ENCODE measurements at regions not wholly inside any gene's neighbourhood (a gene's known extent, or its start where the extent isn't known, plus 50 kb on each side); places are given as distances from the start of the nearest gene placed in this dataset.

- Histone ChIP-seq H3K4me1 (no peaks in the 10 kb centered on the region), H3K27ac (no peak overlapping the region), H3K27me3 (no peaks in the 10 kb centered on the region), H3K4me3 (no peak overlapping the region), H3K9me3 (no peaks in the 10 kb centered on the region), H3K36me3 (no peaks in the 10 kb centered on the region)
- no peak for DNase-seq (ENCODE audit: low spot score)
- TF ChIP-seq, protein P1, sequence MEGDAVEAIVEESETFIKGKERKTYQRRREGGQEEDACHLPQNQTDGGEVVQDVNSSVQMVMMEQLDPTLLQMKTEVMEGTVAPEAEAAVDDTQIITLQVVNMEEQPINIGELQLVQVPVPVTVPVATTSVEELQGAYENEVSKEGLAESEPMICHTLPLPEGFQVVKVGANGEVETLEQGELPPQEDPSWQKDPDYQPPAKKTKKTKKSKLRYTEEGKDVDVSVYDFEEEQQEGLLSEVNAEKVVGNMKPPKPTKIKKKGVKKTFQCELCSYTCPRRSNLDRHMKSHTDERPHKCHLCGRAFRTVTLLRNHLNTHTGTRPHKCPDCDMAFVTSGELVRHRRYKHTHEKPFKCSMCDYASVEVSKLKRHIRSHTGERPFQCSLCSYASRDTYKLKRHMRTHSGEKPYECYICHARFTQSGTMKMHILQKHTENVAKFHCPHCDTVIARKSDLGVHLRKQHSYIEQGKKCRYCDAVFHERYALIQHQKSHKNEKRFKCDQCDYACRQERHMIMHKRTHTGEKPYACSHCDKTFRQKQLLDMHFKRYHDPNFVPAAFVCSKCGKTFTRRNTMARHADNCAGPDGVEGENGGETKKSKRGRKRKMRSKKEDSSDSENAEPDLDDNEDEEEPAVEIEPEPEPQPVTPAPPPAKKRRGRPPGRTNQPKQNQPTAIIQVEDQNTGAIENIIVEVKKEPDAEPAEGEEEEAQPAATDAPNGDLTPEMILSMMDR (IDR thresholded peaks at IDR 0.05) = no peak
Measured at GRCh38 chr2:198720266-198720665, 737.5 kb downstream of the SATB2 start.

DNA sequence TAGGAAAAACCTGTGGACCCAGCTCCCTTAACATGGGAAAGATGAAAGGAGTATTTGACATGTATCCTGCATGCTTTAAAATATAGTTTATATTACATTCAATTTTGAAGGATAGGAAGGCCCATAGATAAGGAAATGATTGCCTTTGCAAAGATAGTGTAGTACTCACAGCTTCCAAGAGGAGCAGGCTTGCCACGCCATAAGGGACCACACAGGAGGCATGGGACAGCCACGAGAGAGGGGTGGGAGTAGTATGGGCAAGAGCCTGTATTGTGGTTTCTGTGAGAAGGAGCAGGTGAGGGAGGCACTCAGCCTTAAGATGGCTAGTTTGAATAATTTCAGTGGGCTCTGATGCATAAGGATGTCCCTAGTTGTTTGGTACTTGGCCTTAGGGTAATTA, 740.3 kb downstream of the SATB2 start:
- no peak for DNase-seq (ENCODE audit: low spot score)
- Histone ChIP-seq H3K27me3 (no peaks in the 10 kb centered on the region), H3K36me3 (no peaks in the 10 kb centered on the region), H3K27ac (no peak overlapping the region), H3K9me3 (no peaks in the 10 kb centered on the region), H3K4me3 (no peak overlapping the region), H3K4me1 (no peaks in the 10 kb centered on the region)
- TF ChIP-seq, protein P1 (IDR thresholded peaks at IDR 0.05) = no peak

GRCh38 chr2:198715302-198715835, 742.4 kb downstream of the SATB2 start:
- TF ChIP-seq, protein P1 (IDR thresholded peaks at IDR 0.05) = no peak
- H3K4me1 ChIP-seq = no peaks in the 10 kb centered on the region
- no peaks in the 10 kb centered on the region for H3K27me3 ChIP-seq
- H3K9me3 ChIP-seq = no peaks in the 10 kb centered on the region
- no peak overlapping the region for H3K27ac ChIP-seq
- DNase-seq (ENCODE audit: low spot score) = no peak
- H3K4me3 ChIP-seq = no peak overlapping the region
- no peaks in the 10 kb centered on the region for H3K36me3 ChIP-seq

DNA sequence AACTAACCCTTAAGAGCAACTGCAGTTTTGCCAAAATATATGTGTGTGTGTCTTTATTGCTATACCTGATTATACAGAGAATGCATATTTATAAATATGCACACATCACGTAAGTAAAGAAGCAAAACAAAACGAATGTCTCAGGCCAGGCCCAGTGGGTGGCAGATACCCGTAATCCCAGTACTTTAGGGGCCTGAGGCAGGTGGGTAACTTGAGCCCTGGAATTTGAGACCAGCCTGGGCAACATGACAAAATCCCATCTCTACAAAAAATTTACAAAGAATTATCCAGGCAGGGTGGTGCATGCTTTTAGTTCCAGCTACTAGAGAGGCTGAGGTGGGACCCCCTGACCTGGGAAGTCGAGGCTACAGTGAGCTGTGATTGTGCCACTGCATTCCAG, 745.3 kb downstream of the SATB2 start:
- TF ChIP-seq, protein P1 (IDR thresholded peaks at IDR 0.05) = no peak
- no peak for DNase-seq (ENCODE audit: low spot score)

DNA sequence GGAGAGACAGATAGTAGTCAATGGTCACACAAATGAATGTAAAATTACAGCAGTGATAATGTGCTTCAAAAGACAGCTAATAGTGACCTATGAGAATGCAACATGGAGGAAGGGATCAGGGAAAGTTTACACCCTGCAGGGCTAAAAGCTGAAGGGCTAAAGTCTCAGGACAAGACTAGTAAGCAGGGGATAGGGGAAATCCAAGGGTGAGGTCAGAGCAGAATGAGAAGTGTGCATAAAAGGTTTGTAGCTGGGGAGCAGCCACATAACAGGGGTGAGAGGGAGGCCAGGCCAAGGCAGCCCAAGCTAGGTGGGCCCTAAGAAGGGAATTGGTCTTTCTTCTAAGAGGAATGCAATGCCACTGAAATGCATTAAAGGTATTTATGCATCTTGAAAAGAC, 746.3 kb downstream of the SATB2 start:
- no peaks in the 10 kb centered on the region for H3K27me3 ChIP-seq
- no peaks in the 10 kb centered on the region for H3K4me1 ChIP-seq
- no peaks in the 10 kb centered on the region for H3K9me3 ChIP-seq
- TF ChIP-seq, protein P1 (IDR thresholded peaks at IDR 0.05) = no peak
- DNase-seq (ENCODE audit: low spot score) = no peak
- H3K27ac ChIP-seq = no peak overlapping the region
- H3K4me3 ChIP-seq = no peak overlapping the region
- no peaks in the 10 kb centered on the region for H3K36me3 ChIP-seq

More for the DNA sequence above, 745.3 kb downstream of the SATB2 start:
- Histone ChIP-seq H3K27ac (no peak overlapping the region), H3K36me3 (no peaks in the 10 kb centered on the region), H3K4me1 (no peaks in the 10 kb centered on the region), H3K27me3 (no peaks in the 10 kb centered on the region), H3K4me3 (no peak overlapping the region), H3K9me3 (no peaks in the 10 kb centered on the region)

DNA sequence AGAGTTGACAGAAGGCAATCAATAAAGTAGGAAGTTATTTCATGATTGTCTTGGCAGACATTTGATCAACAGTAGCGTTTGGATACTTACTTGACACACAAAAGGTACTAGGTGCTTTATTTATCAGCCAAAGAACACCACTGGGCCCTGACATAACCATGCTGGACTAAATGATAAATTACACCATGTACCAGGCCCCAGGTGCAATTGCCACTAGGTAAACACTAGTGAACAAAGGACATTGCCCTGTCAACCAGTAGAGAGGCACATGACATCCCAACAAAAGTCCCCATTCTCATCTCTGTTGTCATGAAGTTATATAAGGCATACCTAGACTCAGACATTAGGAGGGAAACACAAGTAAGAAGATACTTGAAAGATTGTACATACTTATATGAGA, 747.2 kb downstream of the SATB2 start:
- Histone ChIP-seq H3K36me3 (no peaks in the 10 kb centered on the region), H3K4me1 (no peaks in the 10 kb centered on the region), H3K27me3 (no peaks in the 10 kb centered on the region), H3K9me3 (no peaks in the 10 kb centered on the region), H3K4me3 (no peak overlapping the region), H3K27ac (no peak overlapping the region)
- TF ChIP-seq, protein P1 (IDR thresholded peaks at IDR 0.05) = no peak
- DNase-seq (ENCODE audit: low spot score) = no peak

Measured in right atrium auricular region (tissue), 2 donors.